HG02884 (cell line): ENCODE measurements at regions not wholly inside any gene's neighbourhood (a gene's known extent, or its start where the extent isn't known, plus 50 kb on each side); places are given as distances from the start of the nearest gene placed in this dataset.
"Not testable (repeated sequence)": the region's sequence is repeated elsewhere in the genome, so short reads cannot be mapped to it uniquely, and the experiment has no call there.

ENCODE experiments used
- ATAC-seq: cut with Tn5 transposase; IDR thresholded peaks from one replicate; pipeline ENCODE4 v1.9.1; 2021; ENCODE audit warnings: mild to moderate bottlenecking, moderate library complexity; ENCODE audit not compliant: unreplicated experiment

- ATAC-seq = not testable (repeated sequence)
These were observed 3967.6 kb upstream of the TPTE start for GRCh38 chr21:6553505-6554376.

- not testable (repeated sequence) for ATAC-seq
These were observed 3967.0 kb upstream of the TPTE start for GRCh38 chr21:6554377-6554864.

GRCh38 chr21:6556516-6556915 lies 3964.9 kb upstream of the TPTE start:
- not testable (repeated sequence) for ATAC-seq

- ATAC-seq = not testable (repeated sequence)
These were observed 3964.0 kb upstream of the TPTE start for GRCh38 chr21:6557415-6557814.

GRCh38 chr21:6561168-6561567 lies 3960.2 kb upstream of the TPTE start:
- not testable (repeated sequence) for ATAC-seq

- ATAC-seq = not testable (repeated sequence)
These were observed 3959.8 kb upstream of the TPTE start for GRCh38 chr21:6561578-6561977.

GRCh38 chr21:6564543-6565166 lies 3956.7 kb upstream of the TPTE start:
- not testable (repeated sequence) for ATAC-seq

GRCh38 chr21:6565190-6566094 lies 3955.9 kb upstream of the TPTE start:
- not testable (repeated sequence) for ATAC-seq

GRCh38 chr21:6567542-6567941 lies 3953.8 kb upstream of the TPTE start:
- ATAC-seq = not testable (repeated sequence)

- ATAC-seq = not testable (repeated sequence)
These were observed 3952.2 kb upstream of the TPTE start for GRCh38 chr21:6569152-6569551.

- ATAC-seq = not testable (repeated sequence)
These were observed 3951.6 kb upstream of the TPTE start for GRCh38 chr21:6569587-6570392.

GRCh38 chr21:6570700-6571368 lies 3950.5 kb upstream of the TPTE start:
- not testable (repeated sequence) for ATAC-seq

GRCh38 chr21:6573576-6573975 lies 3947.8 kb upstream of the TPTE start:
- not testable (repeated sequence) for ATAC-seq

GRCh38 chr21:6579801-6580200 lies 3941.6 kb upstream of the TPTE start:
- ATAC-seq = not testable (repeated sequence)
